Panc1 (cell line): ENCODE measurements at regions not wholly inside any gene's neighbourhood (a gene's known extent, or its start where the extent isn't known, plus 50 kb on each side); places are given as distances from the start of the nearest gene placed in this dataset.

Experiments used
- ATAC-seq: fragments of 200-7000 bp; cut with Tn5 transposase; 2 replicates; pipeline ENCODE4 v1.9.1; 2020; ENCODE audit warnings: mild to moderate bottlenecking, moderate library complexity
- BruUV-seq: library from RNA; stranded (reverse); fragments of 400-500 nt; replicated peaks from 2 replicates; lab custom pipeline; 2021; lab: Mats Ljungman, UMichigan
- CTCF ChIA-PET: fragments of 300-600 bp; sonication (Branson Sonifier 250); formaldehyde crosslinking; loops from one replicate; lab custom pipeline; 2022; ENCODE audit warnings: antibody characterized with exemption; lab: Charles Lee
- POLR2A ChIA-PET: fragments of 300-600 bp; sonication (Branson Sonifier 250); formaldehyde crosslinking; loops from one replicate; lab custom pipeline; 2022; ENCODE audit warnings: antibody characterized with exemption; lab: Charles Lee
- DNase-seq: peaks from one replicate; pipeline ENCODE4 v3.0.0-alpha.2; 2010; ENCODE audit warnings: low read depth, low spot score
- H3K27ac ChIP-seq: 2 replicates; pipeline ENCODE4 v1.5.1; 2011; ENCODE audit warnings: mild to moderate bottlenecking, low read length, inconsistent platforms
- H3K27me3 ChIP-seq: fragments of 200-500 bp; sonication (Bioruptor generic); 2 replicates; pipeline ENCODE4 v1.6.0; 2014; ENCODE audit warnings: low read length, inconsistent platforms; ENCODE audit not compliant: control insufficient read depth, insufficient read depth
- H3K36me3 ChIP-seq: fragments of 200-500 bp; sonication (Bioruptor generic); 2 replicates; pipeline ENCODE4 v1.5.1; 2014; ENCODE audit warnings: inconsistent platforms, mild to moderate bottlenecking, low read length, moderate library complexity; ENCODE audit not compliant: control insufficient read depth, insufficient read depth
- H3K4me1 ChIP-seq: 2 replicates; pipeline ENCODE4 v1.5.1; 2011; ENCODE audit warnings: inconsistent platforms, mild to moderate bottlenecking, low read length, moderate library complexity; ENCODE audit not compliant: control insufficient read depth, insufficient read depth
- H3K4me3 ChIP-seq, 2 experiments: 2 replicates each; pipeline ENCODE4 v1.5.1; 2011 to 2012; ENCODE audit warnings: low read depth in 2 of 2, low read length in 2 of 2, mild to moderate bottlenecking in 2 of 2, inconsistent platforms in 1 of 2, moderate library complexity in 1 of 2
- H3K9me3 ChIP-seq: fragments of 200-500 bp; sonication (Bioruptor generic); 2 replicates; pipeline ENCODE4 v1.5.1; 2014; ENCODE audit warnings: low read depth, mild to moderate bottlenecking, inconsistent platforms, low read length, moderate library complexity; ENCODE audit not compliant: control insufficient read depth, insufficient read depth
- POLR2AphosphoS5 ChIP-seq: IDR thresholded peaks from 2 replicates; pipeline ENCODE4 v1.6.1; 2012; ENCODE audit warnings: mild to moderate bottlenecking, low read depth, low read length, moderate library complexity
- REST ChIP-seq, 2 experiments: IDR thresholded peaks; 2 replicates each; pipeline ENCODE4 v1.6.1; 2011 to 2012; ENCODE audit warnings: low read depth in 2 of 2, control low read depth in 1 of 2, low read length in 1 of 2, mild to moderate bottlenecking in 1 of 2, moderate library complexity in 1 of 2; ENCODE audit not compliant: insufficient read depth in 1 of 2
- SIN3A ChIP-seq: IDR thresholded peaks from 2 replicates; pipeline ENCODE4 v1.6.1; 2012; ENCODE audit warnings: low read depth, mild to moderate bottlenecking, low read length, moderate library complexity, borderline replicate concordance; ENCODE audit not compliant: insufficient read depth
- TCF7L2 ChIP-seq: IDR thresholded peaks from 2 replicates; pipeline ENCODE4 v1.6.1; 2011; ENCODE audit warnings: mild to moderate bottlenecking, low read depth, low read length, inconsistent platforms
- in situ Hi-C: cut with HindIII; loops from 2 replicates; pipeline ENCODE4 v1.10.0; 2016; ENCODE audit warnings: low sequenced_read_pairs, low pct_unique_long_range_greater_than_20kb
- intact Hi-C: fragments of 100-400 bp; cut with micrococcal nuclease; formaldehyde crosslinking; loops from one replicate; pipeline ENCODE4 v1.10.0; 2022; ENCODE audit not compliant: unreplicated experiment
- TF ChIP-seq, protein P1 (sequence below): fragments of 450-650 bp; IDR thresholded peaks from 2 replicates; pipeline ENCODE4 v1.5.1; 2017; ENCODE audit warnings: mild to moderate bottlenecking

DNA sequence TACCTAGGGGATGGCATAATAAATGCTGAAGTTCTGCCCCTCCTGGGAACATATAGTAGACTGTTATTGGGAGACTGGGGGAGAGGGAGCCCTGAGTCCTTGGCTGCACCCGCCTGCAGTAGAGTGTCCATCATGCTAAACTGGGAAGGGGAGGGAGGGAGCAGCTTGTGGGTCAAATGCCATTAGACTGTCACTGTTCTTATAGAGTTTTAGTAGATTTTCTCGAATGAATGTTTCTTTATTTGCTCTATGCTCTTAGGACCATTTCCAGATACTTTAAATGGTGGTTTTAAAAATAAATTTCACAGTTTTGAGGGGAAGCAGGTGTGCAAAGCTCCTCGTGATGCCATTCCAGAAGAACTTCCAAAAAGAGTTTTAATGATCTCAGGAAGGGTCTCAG lies 111.6 kb upstream of the USP9X start:
- in situ Hi-C loops (no loop called here), intact Hi-C loops (no loop called here)
- Histone ChIP-seq H3K36me3 (no peaks in the 10 kb centered on the region), H3K4me1 (no peaks in the 10 kb centered on the region), H3K9me3 (no peaks in the 10 kb centered on the region), H3K4me3 (no peak overlapping the region), H3K27ac (no peak overlapping the region), H3K27me3 (no peaks in the 10 kb centered on the region)
- ChIA-PET CTCF (no interaction called here), POLR2A (no interaction called here)
- no TSS peak for BruUV-seq
- no peak for TF ChIP-seq REST (IDR thresholded peaks at IDR 0.05; ENCODE audit: insufficient read depth in 1 of 2, low read depth in 2 of 2, low read length in 1 of 2)
- TF ChIP-seq TCF7L2: no peak
- no peak for TF ChIP-seq SIN3A
- TF ChIP-seq, protein P1, sequence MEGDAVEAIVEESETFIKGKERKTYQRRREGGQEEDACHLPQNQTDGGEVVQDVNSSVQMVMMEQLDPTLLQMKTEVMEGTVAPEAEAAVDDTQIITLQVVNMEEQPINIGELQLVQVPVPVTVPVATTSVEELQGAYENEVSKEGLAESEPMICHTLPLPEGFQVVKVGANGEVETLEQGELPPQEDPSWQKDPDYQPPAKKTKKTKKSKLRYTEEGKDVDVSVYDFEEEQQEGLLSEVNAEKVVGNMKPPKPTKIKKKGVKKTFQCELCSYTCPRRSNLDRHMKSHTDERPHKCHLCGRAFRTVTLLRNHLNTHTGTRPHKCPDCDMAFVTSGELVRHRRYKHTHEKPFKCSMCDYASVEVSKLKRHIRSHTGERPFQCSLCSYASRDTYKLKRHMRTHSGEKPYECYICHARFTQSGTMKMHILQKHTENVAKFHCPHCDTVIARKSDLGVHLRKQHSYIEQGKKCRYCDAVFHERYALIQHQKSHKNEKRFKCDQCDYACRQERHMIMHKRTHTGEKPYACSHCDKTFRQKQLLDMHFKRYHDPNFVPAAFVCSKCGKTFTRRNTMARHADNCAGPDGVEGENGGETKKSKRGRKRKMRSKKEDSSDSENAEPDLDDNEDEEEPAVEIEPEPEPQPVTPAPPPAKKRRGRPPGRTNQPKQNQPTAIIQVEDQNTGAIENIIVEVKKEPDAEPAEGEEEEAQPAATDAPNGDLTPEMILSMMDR: no peak
- no peak for TF ChIP-seq POLR2AphosphoS5
- DNase-seq (no peak), ATAC-seq (no peak)

DNA sequence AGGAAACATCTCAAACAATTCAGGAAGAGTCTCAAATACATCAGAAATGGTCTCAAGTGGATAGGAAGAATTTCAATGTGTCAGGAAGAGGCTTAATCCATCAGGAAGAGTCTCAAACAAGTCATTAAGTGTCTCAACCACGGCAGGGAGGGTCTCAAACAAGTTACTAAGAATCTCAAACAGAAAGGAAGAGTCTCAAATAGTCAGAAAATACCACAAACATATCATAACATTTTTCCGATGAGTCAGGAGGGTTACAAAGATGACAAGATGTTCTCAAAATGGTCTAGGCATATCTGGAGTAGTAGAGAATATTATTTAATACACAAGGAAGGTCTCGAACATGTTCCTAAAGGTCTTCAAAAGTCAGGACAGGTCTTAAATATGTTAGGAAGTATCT lies 109.3 kb upstream of the USP9X start:
- no peaks in the 10 kb centered on the region for H3K36me3 ChIP-seq
- no peak for TF ChIP-seq TCF7L2
- no peak for TF ChIP-seq SIN3A
- no peak for TF ChIP-seq POLR2AphosphoS5
- TF ChIP-seq, protein P1: no peak
- no peak for TF ChIP-seq REST (IDR thresholded peaks at IDR 0.05; ENCODE audit: insufficient read depth in 1 of 2, low read depth in 2 of 2, low read length in 1 of 2)
- ChIA-PET CTCF (no interaction called here), POLR2A (no interaction called here)
- BruUV-seq: no TSS peak
- in situ Hi-C loops: no loop called here
- DNase-seq (no peak), ATAC-seq (no peak)
- H3K4me3 ChIP-seq: no peak overlapping the region
- no peaks in the 10 kb centered on the region for H3K9me3 ChIP-seq
- H3K27ac ChIP-seq: no peak overlapping the region
- intact Hi-C loops: no loop called here
- no peaks in the 10 kb centered on the region for H3K27me3 ChIP-seq
- no peaks in the 10 kb centered on the region for H3K4me1 ChIP-seq
